Memory B cell (primary cell): ENCODE measurements at regions not wholly inside any gene's neighbourhood (a gene's known extent, or its start where the extent isn't known, plus 50 kb on each side); places are given as distances from the start of the nearest gene placed in this dataset.

Experiments used
- ATAC-seq: fragments of 150-1000 bp; cut with Tn5 transposase; 2 replicates; pipeline ENCODE4 v1.10.0; 2021; ENCODE audit warnings: low read depth, mild to moderate bottlenecking, moderate library complexity
- DNase-seq, 2 donors: peaks; one replicate each; pipeline ENCODE4 v3.0.0; 2022; ENCODE audit warnings: low spot score in 2 of 2
- H3K27ac Mint-ChIP-seq: one replicate; pipeline ENCODE4 v1.8.0; 2022; ENCODE audit warnings: mild to moderate bottlenecking, moderate library complexity, mixed read lengths
- H3K27me3 Mint-ChIP-seq: one replicate; pipeline ENCODE4 v1.8.0; 2022; ENCODE audit warnings: mixed read lengths
- H3K36me3 Mint-ChIP-seq: one replicate; pipeline ENCODE4 v1.8.0; 2022; ENCODE audit warnings: mild to moderate bottlenecking, mixed read lengths
- H3K4me1 Mint-ChIP-seq: one replicate; pipeline ENCODE4 v1.8.0; 2022; ENCODE audit warnings: mixed read lengths
- H3K4me3 Mint-ChIP-seq: one replicate; pipeline ENCODE4 v1.8.0; 2022; ENCODE audit warnings: mild to moderate bottlenecking, moderate library complexity, mixed read lengths
- H3K9me3 Mint-ChIP-seq: one replicate; pipeline ENCODE4 v1.8.0; 2022; ENCODE audit warnings: mixed read lengths

DNA sequence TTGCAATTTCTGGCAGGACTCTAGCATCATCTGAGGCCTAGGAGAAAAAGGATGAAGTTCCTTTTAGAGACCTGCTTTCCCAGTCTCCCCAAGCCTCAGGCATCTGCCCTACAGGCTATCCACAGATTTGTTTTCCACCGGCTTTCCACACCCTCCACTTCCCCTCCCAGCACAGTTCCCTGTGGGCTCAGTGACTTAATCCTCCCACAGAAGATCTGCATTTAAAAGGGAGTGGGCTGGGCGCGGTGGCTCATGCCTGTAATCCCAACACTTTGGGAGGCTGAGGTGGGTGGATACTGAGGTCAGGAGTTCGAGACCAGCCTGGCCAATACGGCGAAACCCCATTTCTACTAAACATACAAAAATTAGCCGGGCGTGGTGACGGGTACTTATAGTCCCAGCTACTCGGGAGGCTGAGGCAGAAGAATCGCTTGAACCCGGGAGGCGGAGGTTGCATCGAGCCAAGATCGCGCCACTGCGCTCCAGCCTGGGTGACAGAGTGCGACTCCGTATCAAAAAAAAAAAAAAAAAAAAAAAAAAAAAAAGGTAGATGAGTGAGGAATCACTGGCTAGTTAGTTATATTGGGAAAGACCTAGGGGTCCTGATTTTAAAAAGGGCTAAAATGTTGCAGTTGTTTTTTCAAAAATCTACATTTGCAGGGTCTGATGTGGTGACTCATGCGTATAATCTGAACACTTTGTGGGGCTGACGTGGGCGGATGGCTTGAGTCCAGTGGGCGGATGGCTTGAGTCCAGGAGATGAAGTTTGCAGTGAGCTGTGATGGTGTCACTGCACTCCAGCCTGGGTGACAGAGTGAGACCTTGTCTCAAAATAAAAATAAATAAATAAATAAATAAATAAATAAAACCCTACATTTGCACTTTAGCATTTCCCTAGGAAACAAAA is 119.5 kb downstream of the BAMBI start:
- Mint-ChIP-seq H3K4me3 (no peak overlapping the region), H3K27ac (no peak overlapping the region), H3K36me3 (no peaks in the 10 kb centered on the region), H3K9me3 (no peaks in the 10 kb centered on the region), H3K27me3 (no peaks in the 10 kb centered on the region), H3K4me1 (no peaks in the 10 kb centered on the region)
- ATAC-seq: no peak
- DNase-seq: no peak

DNA sequence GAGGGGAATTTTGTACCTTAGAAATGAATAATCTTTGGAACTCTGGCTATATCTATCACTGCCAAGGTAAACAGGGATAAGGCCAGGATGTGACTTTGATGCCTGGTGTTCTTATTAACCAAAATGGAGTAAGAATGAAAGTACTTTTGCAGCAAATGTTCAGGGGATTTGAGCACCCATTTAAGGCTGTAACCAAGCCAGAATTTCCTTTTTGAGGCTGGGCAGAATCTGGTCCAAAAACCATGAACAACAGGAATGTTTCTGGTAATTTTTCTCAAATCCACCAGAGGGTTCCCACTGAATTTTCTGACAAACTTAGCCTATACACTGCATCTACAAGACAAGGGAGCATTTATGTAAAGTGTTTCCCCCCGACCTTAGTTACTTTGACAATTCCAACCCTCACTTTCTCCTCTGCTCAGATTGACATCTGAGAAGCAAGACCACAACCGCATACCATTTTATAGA is 120.6 kb downstream of the BAMBI start:
- DNase-seq (no peak), ATAC-seq (no peak)
- Mint-ChIP-seq H3K27me3 (no peaks in the 10 kb centered on the region), H3K9me3 (no peaks in the 10 kb centered on the region), H3K4me3 (no peak overlapping the region), H3K36me3 (no peaks in the 10 kb centered on the region), H3K27ac (no peak overlapping the region), H3K4me1 (no peaks in the 10 kb centered on the region)

DNA sequence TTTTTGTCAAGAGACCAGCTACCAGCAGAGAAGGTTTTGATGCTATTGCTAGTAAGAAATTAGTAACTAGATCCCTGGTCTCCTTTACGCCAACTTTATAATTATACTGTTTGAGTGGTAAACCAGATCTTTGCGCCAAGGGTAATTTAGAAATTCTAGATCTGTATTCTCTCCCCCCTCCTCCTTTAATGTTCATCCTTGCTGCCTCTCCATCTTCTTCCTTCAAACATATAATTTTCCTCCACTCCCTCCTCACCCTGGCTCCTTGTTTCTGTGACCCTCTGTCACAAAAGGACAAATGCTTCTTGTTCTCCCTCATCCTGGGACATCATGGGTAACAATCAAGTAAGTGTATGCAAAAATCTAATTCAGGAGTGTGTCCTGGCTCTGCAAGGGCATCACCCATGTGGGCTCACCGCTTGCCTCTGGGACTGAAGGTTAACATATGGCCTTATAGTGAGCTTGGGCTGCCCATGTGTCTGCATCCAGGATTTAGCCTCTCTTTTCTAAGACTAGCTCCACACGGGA is 121.2 kb downstream of the BAMBI start:
- no peaks in the 10 kb centered on the region for H3K9me3 Mint-ChIP-seq
- H3K36me3 Mint-ChIP-seq: no peaks in the 10 kb centered on the region
- DNase-seq (no peak), ATAC-seq (no peak)
- no peak overlapping the region for H3K27ac Mint-ChIP-seq
- H3K4me3 Mint-ChIP-seq: no peak overlapping the region
- no peaks in the 10 kb centered on the region for H3K4me1 Mint-ChIP-seq
- H3K27me3 Mint-ChIP-seq: no peaks in the 10 kb centered on the region

DNA sequence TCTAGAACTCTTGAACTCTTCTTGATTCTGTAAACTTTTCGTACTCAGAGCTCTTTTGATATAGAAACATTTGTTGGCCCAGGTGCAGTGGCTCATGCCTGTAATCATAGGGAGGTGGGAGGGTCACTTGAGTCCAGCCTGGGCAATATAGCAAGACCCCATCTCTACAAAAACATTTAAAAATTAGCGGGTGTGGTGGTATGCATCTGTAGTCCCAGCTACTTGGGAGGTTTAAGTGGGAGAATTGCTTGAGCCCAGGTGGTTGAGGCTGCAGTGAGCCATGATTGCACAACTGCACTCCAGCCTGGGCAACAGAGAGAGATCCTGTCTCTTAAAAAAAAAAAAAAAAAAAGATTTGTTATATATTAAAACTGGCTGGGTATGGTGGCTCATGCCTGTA is 121.6 kb downstream of the BAMBI start:
- Mint-ChIP-seq H3K9me3 (no peaks in the 10 kb centered on the region), H3K27ac (no peak overlapping the region), H3K27me3 (no peaks in the 10 kb centered on the region), H3K4me1 (no peaks in the 10 kb centered on the region), H3K36me3 (no peaks in the 10 kb centered on the region), H3K4me3 (no peak overlapping the region)
- DNase-seq (no peak), ATAC-seq (no peak)

DNA sequence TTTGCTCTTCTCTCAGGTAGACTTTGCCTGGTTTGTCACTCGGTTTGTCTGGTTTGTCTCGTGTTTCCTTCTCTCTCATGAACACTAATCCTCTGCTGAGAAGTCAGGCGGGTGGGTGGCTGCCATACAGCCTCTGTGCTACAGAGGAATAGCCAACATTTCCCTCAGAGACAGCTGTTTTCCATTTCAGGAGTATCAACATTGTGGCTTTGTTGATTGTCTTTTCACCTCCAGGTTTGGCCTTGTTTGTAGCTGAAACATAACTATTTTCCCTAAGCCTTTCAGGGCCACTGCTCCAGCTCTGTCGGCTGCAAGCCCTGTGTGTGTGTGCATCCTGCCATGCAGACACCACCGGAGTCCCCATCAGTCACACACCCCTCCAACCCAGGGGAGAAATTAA is 122.8 kb downstream of the BAMBI start:
- Mint-ChIP-seq H3K4me3 (no peak overlapping the region), H3K27me3 (no peaks in the 10 kb centered on the region), H3K9me3 (no peaks in the 10 kb centered on the region), H3K27ac (no peak overlapping the region), H3K4me1 (no peaks in the 10 kb centered on the region), H3K36me3 (no peaks in the 10 kb centered on the region)
- no peak for DNase-seq
- no peak for ATAC-seq

DNA sequence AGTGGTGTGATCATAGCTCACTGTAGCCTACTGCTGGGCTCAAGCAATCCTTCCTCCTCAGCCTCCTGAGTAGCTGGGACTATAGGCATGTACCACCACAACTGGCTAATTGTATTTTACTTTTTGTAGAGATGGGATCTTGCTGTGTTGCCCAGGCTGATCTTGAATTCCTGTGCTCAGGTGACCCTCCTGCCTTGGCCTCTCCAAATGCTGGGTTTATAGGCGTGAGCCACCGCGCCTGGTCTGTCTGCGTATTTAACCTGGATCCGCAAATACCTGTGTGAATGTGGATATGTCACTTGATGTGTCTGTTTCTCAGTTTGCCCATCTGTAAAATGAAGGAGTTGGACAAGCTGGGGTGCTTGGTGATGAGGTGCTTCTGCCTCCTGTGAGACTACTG is 123.9 kb downstream of the BAMBI start:
- DNase-seq (no peak), ATAC-seq (no peak)
- Mint-ChIP-seq H3K4me3 (no peak overlapping the region), H3K9me3 (no peaks in the 10 kb centered on the region), H3K4me1 (no peaks in the 10 kb centered on the region), H3K36me3 (no peaks in the 10 kb centered on the region), H3K27ac (no peak overlapping the region), H3K27me3 (no peaks in the 10 kb centered on the region)

DNA sequence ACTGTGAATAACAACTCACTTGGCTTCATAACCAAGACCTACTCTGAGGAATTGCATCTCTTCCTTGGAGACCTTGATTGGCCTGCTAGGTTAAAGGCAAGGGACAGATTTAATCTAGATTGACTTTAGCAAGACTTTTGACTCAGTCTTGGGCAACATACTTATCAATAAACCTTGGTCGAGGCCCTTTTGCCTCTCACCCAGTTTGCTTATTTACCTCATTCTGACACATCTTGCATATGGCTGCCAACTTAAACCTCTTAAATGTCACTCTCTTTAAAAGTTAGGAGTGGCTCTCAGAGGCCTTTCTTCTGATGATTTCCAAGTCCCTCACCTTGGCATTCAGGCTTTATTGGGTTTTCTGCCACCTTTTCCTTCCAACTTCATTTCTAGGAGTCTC is 124.5 kb downstream of the BAMBI start:
- no peak for ATAC-seq
- H3K4me1 Mint-ChIP-seq: no peaks in the 10 kb centered on the region
- DNase-seq: no peak
- H3K4me3 Mint-ChIP-seq: no peak overlapping the region
- H3K36me3 Mint-ChIP-seq: no peaks in the 10 kb centered on the region
- H3K27me3 Mint-ChIP-seq: no peaks in the 10 kb centered on the region
- no peak overlapping the region for H3K27ac Mint-ChIP-seq
- H3K9me3 Mint-ChIP-seq: no peaks in the 10 kb centered on the region

DNA sequence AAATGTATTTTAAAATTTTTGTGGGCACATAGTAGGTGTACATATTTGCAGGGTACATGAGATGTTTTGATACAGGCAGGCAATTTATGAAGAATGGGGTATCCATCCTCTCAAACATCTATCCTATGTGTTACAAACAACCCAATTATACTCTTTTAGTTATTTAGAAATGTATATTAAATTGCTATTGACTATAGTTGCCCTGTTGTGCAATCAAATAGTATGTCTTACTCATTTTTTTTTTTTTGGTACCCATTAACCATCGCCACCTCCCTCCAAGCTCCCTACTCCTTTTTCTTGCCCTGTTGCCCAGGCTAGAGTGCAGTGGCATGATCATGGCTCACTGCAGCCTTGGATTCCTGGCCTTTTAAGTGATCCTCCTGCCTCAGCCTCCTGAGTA is 128.1 kb downstream of the BAMBI start:
- no peak for DNase-seq
- no peak for ATAC-seq
- H3K4me3 Mint-ChIP-seq: no peak overlapping the region
- H3K36me3 Mint-ChIP-seq: no peaks in the 10 kb centered on the region
- H3K9me3 Mint-ChIP-seq: no peaks in the 10 kb centered on the region
- no peak overlapping the region for H3K27ac Mint-ChIP-seq
- peaks cover 8% of the 10 kb centered on the region for H3K27me3 Mint-ChIP-seq
- no peaks in the 10 kb centered on the region for H3K4me1 Mint-ChIP-seq

DNA sequence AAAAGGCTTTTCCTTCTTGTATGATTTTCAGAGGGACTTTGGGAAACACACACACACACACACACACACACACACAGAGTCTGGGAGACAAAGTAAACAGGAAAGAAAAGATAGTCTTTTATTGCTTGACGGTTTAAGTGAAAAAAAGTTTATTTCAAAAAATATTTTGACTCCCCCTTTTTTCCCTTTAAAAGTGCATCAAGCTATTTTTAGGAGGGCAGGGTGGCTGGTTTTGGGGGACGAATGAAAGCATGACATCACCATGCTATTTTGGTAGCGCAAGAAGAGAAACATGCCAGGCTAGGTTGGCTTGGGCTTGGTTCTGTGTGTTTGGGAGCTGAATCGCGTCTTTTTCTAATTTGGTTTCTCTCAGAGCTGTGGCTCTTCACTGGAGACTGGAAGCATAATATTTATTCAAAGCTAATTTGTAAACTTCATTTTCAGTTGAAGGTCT is 129.2 kb downstream of the BAMBI start:
- H3K4me1 Mint-ChIP-seq: no peaks in the 10 kb centered on the region
- H3K9me3 Mint-ChIP-seq: no peaks in the 10 kb centered on the region
- peaks cover 8% of the 10 kb centered on the region for H3K27me3 Mint-ChIP-seq
- H3K4me3 Mint-ChIP-seq: no peak overlapping the region
- no peak overlapping the region for H3K27ac Mint-ChIP-seq
- no peaks in the 10 kb centered on the region for H3K36me3 Mint-ChIP-seq
- DNase-seq: no peak
- no peak for ATAC-seq

DNA sequence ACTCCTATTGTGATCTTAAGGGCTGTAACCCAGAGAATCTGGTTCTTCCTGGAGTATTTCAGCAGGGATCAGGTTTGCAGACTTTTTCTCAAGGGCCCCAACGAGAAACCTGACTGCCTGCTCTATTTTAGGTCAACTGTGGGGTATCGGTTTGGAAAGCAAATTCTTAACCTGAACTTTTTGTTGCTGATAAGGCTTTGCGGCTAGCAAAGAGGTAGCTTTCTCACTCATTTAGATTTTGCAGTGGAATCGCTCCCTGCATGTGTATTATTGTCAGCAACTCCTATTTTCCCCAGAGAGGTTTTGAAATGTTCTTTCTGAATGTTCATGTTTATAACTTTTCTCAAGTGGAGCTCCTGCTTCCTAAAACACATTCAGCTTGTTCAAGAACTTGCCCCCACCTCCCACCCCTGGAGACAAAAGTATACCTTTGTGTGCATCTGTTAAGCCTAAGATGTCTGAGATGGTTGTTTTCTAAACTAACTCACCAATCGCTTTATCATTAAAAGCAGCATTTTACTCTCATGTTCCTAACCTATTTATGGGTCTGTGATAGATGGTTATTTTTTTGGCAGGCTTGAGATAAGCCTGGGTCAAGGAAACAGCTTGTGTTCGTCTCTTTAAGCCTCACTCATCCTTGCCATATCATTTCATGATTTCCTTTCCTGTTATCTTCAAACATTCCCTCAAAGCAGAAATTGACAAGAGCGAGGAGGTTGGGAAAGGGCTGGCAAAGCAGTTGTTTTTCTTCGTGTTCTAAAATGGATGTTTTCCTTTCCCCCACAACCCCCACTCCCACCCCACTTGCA is 129.8 kb downstream of the BAMBI start:
- peaks cover 8% of the 10 kb centered on the region for H3K27me3 Mint-ChIP-seq
- ATAC-seq: no peak
- H3K36me3 Mint-ChIP-seq: no peaks in the 10 kb centered on the region
- H3K9me3 Mint-ChIP-seq: no peaks in the 10 kb centered on the region
- no peak for DNase-seq
- no peak overlapping the region for H3K4me3 Mint-ChIP-seq
- H3K4me1 Mint-ChIP-seq: no peaks in the 10 kb centered on the region
- no peak overlapping the region for H3K27ac Mint-ChIP-seq

DNA sequence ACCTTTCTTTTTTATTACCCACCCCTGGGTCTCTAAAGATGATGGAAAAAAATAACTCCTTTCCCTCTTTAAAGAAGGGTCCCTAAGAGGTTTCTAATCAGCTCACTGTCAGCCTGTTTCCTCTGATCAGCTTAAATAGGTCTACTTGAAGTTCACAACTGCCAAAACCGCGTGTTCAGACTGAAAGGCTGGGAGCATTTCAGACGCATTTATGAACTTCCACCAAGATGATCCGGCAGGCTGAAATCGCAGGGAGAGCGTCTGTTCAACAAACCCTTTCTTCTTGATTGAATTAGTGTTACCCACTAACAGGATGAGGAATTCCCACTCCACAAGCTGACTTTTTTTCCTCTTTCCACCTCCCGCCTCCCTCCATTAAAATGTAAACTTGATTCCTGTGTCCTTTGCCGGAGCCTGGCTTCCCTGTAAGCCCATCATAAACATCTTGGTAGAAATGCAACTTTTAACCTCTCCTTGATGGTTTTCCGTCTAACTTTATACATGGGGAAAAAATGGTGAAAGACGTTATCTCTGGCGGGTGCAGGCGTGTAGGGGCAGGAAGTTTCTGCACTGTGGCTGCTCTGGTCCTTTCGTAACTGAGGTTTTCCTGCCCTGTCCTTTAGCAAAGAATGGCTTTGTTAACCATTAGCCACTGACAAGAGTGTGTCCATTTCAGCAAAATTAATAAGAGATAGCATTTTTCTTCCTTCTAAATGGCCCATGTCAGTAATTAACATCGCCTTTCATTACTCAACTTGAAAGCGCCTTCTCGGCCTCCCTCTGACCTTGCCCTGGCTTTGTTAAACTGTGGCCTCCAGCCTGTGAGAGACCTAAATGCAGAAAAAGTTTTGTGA is 130.7 kb downstream of the BAMBI start:
- H3K4me3 Mint-ChIP-seq: no peak overlapping the region
- H3K27me3 Mint-ChIP-seq: peaks cover 8% of the 10 kb centered on the region
- no peaks in the 10 kb centered on the region for H3K36me3 Mint-ChIP-seq
- no peak overlapping the region for H3K27ac Mint-ChIP-seq
- DNase-seq (no peak), ATAC-seq (no peak)
- H3K9me3 Mint-ChIP-seq: no peaks in the 10 kb centered on the region
- peaks cover 3% of the 10 kb centered on the region for H3K4me1 Mint-ChIP-seq

DNA sequence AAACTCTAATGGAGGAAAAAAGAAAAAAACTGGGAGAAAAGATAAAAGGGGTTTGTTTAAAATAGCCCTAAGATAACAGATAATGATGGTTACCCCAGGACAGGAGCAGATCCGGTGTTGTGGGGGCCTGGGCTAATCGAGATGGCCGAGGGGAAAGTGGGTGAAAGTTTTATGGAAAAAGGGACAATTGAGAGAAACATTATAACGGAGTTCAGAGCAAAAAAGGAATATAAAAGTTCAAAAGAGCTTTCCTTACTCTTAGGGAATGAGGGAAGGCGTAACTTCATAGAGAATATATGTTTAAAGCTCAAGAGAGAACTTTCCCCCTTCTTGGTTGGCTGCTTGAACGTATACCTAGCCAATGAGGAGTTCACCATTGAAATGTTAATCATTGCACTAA is 131.4 kb downstream of the BAMBI start:
- H3K27me3 Mint-ChIP-seq: peaks cover 8% of the 10 kb centered on the region
- no peaks in the 10 kb centered on the region for H3K36me3 Mint-ChIP-seq
- peaks cover 3% of the 10 kb centered on the region for H3K4me1 Mint-ChIP-seq
- no peak overlapping the region for H3K27ac Mint-ChIP-seq
- H3K4me3 Mint-ChIP-seq: no peak overlapping the region
- DNase-seq (no peak), ATAC-seq (no peak)
- H3K9me3 Mint-ChIP-seq: no peaks in the 10 kb centered on the region

DNA sequence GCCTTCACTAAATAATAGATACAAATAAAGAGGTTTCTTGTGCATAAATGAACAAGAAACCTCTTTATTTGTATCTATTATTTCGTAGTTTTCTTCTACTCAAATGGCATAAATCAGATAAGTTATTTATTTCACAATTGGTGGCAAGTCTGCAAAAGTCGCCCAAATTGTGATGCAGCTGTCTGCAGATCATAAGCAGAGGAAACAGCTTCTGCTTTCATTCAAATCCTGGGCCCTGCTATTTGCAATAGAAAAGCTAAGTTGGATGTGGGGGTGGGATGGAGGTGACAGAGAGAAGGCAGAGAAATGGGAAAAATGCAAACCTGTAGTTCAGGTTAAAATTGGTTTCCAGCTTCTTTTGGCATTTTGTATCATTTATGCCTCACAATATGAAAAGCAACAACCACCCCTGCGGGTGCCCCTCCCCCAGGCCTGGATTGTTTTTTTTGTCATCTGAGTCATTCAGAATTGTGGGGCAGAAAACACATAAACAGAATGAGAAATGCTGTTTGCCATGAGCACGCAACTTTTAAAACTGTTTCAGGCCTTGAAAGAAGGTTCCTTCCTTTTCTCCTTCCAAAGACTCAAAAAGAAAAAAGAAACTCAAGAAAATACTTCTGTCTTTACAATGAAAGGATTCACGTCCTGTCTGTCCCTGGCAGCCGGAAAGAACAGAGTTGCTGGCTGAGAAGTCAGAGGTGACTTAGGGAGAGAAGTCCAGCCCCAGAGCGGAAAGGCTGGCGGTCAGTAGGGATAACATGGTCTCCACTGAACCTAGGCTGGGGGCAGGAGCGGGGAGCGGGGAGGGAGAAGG is 132.9 kb downstream of the BAMBI start:
- Mint-ChIP-seq H3K4me3 (no peak overlapping the region), H3K36me3 (no peaks in the 10 kb centered on the region), H3K27me3 (peaks cover 8% of the 10 kb centered on the region), H3K27ac (no peak overlapping the region), H3K4me1 (peaks cover 3% of the 10 kb centered on the region), H3K9me3 (no peaks in the 10 kb centered on the region)
- no peak for ATAC-seq
- DNase-seq: no peak
